CD4-positive, alpha-beta T cell treated with Interleukin-4 for 4 hours (primary cell): ENCODE measurements at regions not wholly inside any gene's neighbourhood (a gene's known extent, or its start where the extent isn't known, plus 50 kb on each side); places are given as distances from the start of the nearest gene placed in this dataset.
A peak's percentile ranks its signal among the peaks of the same experiment; 100 is the strongest.
"Not testable (repeated sequence)": the region's sequence is repeated elsewhere in the genome, so short reads cannot be mapped to it uniquely, and the experiment has no call there.

ENCODE experiments used
- DNase-seq: peaks from one replicate; pipeline ENCODE4 v3.0.0-alpha.2; 2020

- DNase-seq = no peak
These were observed 71.8 kb upstream of the TIAM2 start for GRCh38 chr6:154923199-154923869.

- no peak for DNase-seq
These were observed 70.0 kb upstream of the TIAM2 start for GRCh38 chr6:154925130-154925529.

GRCh38 chr6:154926366-154926765 lies 68.7 kb upstream of the TIAM2 start:
- DNase-seq = no peak

GRCh38 chr6:154928325-154928922 lies 66.7 kb upstream of the TIAM2 start:
- peak; percentile 71 for DNase-seq

- DNase-seq = no peak
These were observed 64.7 kb upstream of the TIAM2 start for GRCh38 chr6:154930451-154930851.

- no peak for DNase-seq
These were observed 63.2 kb upstream of the TIAM2 start for GRCh38 chr6:154931711-154932424.

GRCh38 chr6:154932515-154933027 lies 62.5 kb upstream of the TIAM2 start:
- DNase-seq = no peak

- DNase-seq = no peak
These were observed 61.8 kb upstream of the TIAM2 start for GRCh38 chr6:154933181-154933827.

- no peak for DNase-seq
These were observed 57.6 kb upstream of the TIAM2 start for GRCh38 chr6:154937306-154938220.

GRCh38 chr6:154938221-154938580 lies 56.9 kb upstream of the TIAM2 start:
- no peak for DNase-seq

- DNase-seq = not testable (repeated sequence)
These were observed 56.3 kb upstream of the TIAM2 start for GRCh38 chr6:154938727-154939285.

- no peak for DNase-seq
These were observed 52.3 kb upstream of the TIAM2 start for GRCh38 chr6:154942770-154943169.

- no peak for DNase-seq
These were observed 49.7 kb upstream of the TIAM2 start for GRCh38 chr6:154945271-154945890.
